Small intestine (tissue), 7 donors: ENCODE measurements at regions not wholly inside any gene's neighbourhood (a gene's known extent, or its start where the extent isn't known, plus 50 kb on each side); places are given as distances from the start of the nearest gene placed in this dataset.

Experiments used
- DNase-seq, 2 donors: peaks; one replicate each; pipeline versions ENCODE4 v3.0.0 to v3.0.0-alpha.2; 2013
- FAIRE-seq: peaks from 2 replicates; lab custom pipeline; 2012; peaks lifted over from hg19 to GRCh38; lab: Jason Lieb, UNC
- H3K27ac ChIP-seq, 3 donors: one replicate each; pipeline ENCODE4 v1.5.1; 2013; ENCODE audit warnings: low read length in 2 of 3, mild to moderate bottlenecking in 2 of 3, control low read depth in 1 of 3, inconsistent platforms in 1 of 3, low read depth in 1 of 3, moderate library complexity in 1 of 3
- H3K27me3 ChIP-seq, 3 donors: one replicate each; pipeline ENCODE4 v1.6.1; 2013; ENCODE audit warnings: low read length in 3 of 3, inconsistent platforms in 1 of 3; ENCODE audit not compliant: control insufficient read depth in 3 of 3, insufficient read depth in 3 of 3
- H3K36me3 ChIP-seq, 3 donors: one replicate each; pipeline ENCODE4 v1.6.1; 2013; ENCODE audit warnings: low read length in 3 of 3, inconsistent platforms in 1 of 3, low read depth in 1 of 3, mild to moderate bottlenecking in 1 of 3, moderate library complexity in 1 of 3; ENCODE audit not compliant: control insufficient read depth in 3 of 3, insufficient read depth in 2 of 3
- H3K4me1 ChIP-seq, 3 donors: one replicate each; pipeline ENCODE4 v1.6.1; 2013; ENCODE audit warnings: low read length in 2 of 3, inconsistent platforms in 1 of 3, low read depth in 1 of 3, mild to moderate bottlenecking in 1 of 3, moderate library complexity in 1 of 3; ENCODE audit not compliant: control insufficient read depth in 3 of 3, insufficient read depth in 2 of 3
- H3K4me3 ChIP-seq, 3 donors: one replicate each; pipeline ENCODE4 v1.5.1; 2013; ENCODE audit warnings: low read length in 3 of 3, control low read depth in 1 of 3, inconsistent platforms in 1 of 3, low read depth in 1 of 3, mild to moderate bottlenecking in 1 of 3, moderate library complexity in 1 of 3
- H3K9me3 ChIP-seq, 2 donors: one replicate each; pipeline ENCODE4 v1.6.1; 2013; ENCODE audit warnings: low read depth in 1 of 2, low read length in 1 of 2; ENCODE audit not compliant: control insufficient read depth in 2 of 2, insufficient read depth in 1 of 2
- WGBS, 3 donors: extraction: QIAGEN DNeasy Blood & Tissue Kit; methylation state at CpG; one replicate each; pipeline ENCODE4 v1.1.7; 2013; 5-methylcytosine and 5-hydroxymethylcytosine counted together
- donor health status: healthy with polysubstance abuse.
- donor health status: control.
- donor health status: control.
- donor health status: Bipolar disorder and iron deficiency.
- donor health status: healthy.

DNA sequence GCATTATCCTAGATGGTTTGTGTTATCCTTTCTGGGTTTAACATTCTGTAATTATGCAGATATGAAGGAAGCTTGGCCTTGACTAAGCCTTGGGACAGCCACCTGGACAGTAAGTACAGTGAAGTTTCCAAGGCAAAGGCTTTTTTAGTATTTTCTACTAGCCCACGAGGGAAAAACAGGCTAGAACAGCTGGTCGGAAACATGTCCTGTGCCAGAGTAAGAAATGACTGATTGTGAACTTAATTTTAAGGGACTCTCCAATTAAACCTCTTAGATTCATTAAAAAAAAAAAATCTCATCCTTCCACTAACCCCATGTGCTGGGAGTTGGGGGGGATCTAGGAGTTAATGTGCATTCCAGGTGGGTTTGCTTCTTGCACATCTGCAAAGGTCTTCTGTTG lies 720.8 kb downstream of the SLC4A3 start:
- no peak overlapping the region for H3K4me3 ChIP-seq
- H3K36me3 ChIP-seq, result no peaks in the 10 kb centered on the region
- H3K27ac ChIP-seq, result no peak overlapping the region
- H3K4me1 ChIP-seq, result no peaks in the 10 kb centered on the region
- FAIRE-seq, result no peak
- no peaks in the 10 kb centered on the region for H3K9me3 ChIP-seq
- DNase-seq, result no peak
- WGBS, 3 donors, result 72 to 83% (median 74%) methylated on average over 2 of the region's 2 CpGs
- no peaks in the 10 kb centered on the region for H3K27me3 ChIP-seq

DNA sequence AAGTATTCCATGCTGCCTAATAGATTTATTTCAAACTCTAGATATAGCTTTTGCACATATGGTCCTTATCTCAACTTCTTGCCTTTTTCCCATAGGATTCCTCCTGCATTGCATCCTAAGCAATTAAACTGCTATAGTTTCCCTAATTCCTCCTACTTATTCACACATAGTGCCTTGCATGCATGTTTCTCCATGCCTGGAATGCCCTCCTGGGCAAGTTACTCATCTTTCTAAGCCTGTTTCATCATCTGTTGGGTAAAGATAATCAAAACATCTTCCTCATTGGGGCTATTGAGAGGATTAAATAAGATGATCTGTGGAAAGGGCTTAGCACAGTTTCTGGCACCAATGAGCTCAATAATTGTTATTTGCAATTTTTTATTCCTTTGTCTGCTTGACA lies 726.5 kb downstream of the SLC4A3 start:
- FAIRE-seq, result no peak
- no peak for DNase-seq
- Histone ChIP-seq H3K27me3 (no peaks in the 10 kb centered on the region), H3K4me3 (no peak overlapping the region), H3K27ac (no peak overlapping the region), H3K4me1 (no peaks in the 10 kb centered on the region), H3K36me3 (no peaks in the 10 kb centered on the region), H3K9me3 (no peaks in the 10 kb centered on the region)

DNA sequence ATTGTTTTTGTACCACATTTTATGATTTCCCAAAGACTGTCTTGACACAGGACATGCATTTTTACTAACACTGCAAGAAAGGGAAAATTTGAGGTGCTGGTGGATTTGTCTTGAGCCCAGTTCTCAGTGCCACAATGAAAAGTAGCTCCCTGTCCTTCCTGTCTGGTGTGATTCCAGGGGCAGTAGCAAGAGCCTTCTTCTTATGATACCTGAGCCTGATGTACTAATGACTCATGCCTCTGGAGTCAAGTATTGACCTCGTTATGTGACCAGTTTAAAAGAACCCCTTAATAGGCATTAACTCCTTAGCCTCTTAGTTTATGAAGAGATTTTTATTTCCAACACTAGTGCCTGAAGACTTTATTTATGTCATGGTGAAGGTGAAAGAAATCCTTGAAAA lies 728.6 kb downstream of the SLC4A3 start:
- Histone ChIP-seq H3K9me3 (no peaks in the 10 kb centered on the region), H3K36me3 (no peaks in the 10 kb centered on the region), H3K4me3 (no peak overlapping the region), H3K27ac (no peak overlapping the region), H3K27me3 (no peaks in the 10 kb centered on the region), H3K4me1 (no peaks in the 10 kb centered on the region)
- no peak for DNase-seq
- FAIRE-seq, result no peak
- 3 to 47% (median 8%) methylated on average over 1 of the region's 1 CpG for WGBS, 3 donors

DNA sequence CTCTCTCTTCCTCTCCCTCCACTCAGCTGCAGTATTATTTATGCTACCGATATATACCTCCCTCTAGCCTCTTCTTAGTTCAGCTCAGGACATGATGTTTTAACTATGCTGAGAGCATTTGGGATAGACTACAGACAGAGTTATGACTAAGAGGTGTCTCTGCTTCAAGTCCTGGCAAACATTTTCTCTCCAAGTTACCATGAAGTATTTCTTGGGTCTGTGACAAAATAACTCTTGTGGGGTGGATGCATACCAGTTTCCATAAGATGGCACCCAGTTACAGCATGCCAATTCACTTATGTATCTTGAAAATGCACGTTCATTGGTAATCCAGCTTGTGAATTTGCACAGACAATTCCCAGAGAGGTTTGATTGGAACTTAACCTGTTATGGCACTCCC lies 737.6 kb downstream of the SLC4A3 start:
- Histone ChIP-seq H3K4me3 (no peak overlapping the region), H3K27me3 (no peaks in the 10 kb centered on the region), H3K27ac (no peak overlapping the region), H3K4me1 (no peaks in the 10 kb centered on the region), H3K36me3 (no peaks in the 10 kb centered on the region), H3K9me3 (no peaks in the 10 kb centered on the region)
- WGBS, 3 donors, result 50 to 76% (median 69%) methylated on average over 2 of the region's 2 CpGs
- FAIRE-seq, result no peak
- DNase-seq, result no peak

DNA sequence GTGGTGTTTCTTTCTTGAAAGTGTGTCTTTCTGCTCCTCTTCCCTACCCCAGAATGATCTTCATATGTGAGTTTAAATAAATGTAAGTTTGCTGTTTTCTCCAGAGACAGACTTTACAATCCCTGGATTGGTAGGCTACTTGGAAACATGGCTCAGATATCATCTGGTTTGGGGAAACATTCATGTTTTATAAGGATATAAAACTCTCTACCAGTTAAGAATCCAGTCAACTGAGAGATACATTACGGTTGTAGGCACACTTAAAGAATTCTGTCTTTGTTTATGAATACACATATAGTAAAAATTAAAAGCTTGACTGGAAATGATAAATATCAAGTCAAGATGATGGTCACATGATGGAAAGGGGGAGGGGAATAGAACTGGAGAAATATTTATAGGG lies 739.3 kb downstream of the SLC4A3 start:
- no peak overlapping the region for H3K4me3 ChIP-seq
- no peaks in the 10 kb centered on the region for H3K27me3 ChIP-seq
- DNase-seq (no peak), FAIRE-seq (no peak)
- H3K36me3 ChIP-seq, result no peaks in the 10 kb centered on the region
- H3K4me1 ChIP-seq, result no peaks in the 10 kb centered on the region
- no peaks in the 10 kb centered on the region for H3K9me3 ChIP-seq
- H3K27ac ChIP-seq, result no peak overlapping the region
- WGBS, 3 donors, result 83 to 93% (median 89%) methylated on average over 1 of the region's 1 CpG

DNA sequence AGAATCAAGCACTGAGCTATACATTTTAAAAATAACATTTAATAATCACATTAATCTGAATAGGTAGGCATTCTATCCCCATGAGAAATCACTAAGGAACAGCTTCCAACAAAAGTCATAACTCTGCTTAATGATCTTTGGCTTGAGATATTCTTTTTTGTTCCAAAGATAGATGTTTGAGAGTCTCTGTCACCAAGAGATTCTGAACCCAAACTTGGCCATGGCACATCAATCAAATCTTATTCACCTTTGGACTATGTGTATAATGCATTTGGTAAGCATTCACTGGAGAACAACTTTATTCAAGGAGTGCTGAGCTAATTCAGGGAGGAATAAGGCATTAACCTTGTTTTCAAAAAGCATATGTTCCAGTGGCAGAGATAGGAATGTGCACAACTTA lies 743.3 kb downstream of the SLC4A3 start:
- no peak for FAIRE-seq
- no peaks in the 10 kb centered on the region for H3K4me1 ChIP-seq
- H3K4me3 ChIP-seq, result no peak overlapping the region

DNA sequence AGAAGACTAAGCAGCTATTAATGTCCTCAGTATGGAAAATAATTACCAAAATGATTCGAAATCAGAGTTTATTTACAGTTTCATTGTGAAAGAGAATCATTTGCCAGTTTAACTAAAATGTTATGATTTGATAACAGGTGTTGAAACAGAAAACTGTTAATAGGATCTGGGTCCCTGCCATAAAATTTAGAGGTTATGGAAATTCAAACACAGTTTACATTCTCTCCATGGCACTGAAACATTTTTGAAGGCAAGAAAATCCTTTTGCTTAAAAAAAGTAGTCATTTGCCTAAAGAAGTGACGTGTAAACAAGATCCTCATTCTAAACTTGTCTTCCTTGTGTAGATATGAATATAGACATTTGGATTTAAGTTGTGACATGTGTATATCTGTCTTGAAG lies 743.8 kb downstream of the SLC4A3 start:
- FAIRE-seq (no peak), DNase-seq (no peak)
- Histone ChIP-seq H3K4me3 (no peak overlapping the region), H3K36me3 (no peaks in the 10 kb centered on the region), H3K27me3 (no peaks in the 10 kb centered on the region), H3K4me1 (no peaks in the 10 kb centered on the region), H3K27ac (no peak overlapping the region), H3K9me3 (no peaks in the 10 kb centered on the region)
- WGBS, 3 donors, result 35 to 49% (median 38%) methylated on average over 2 of the region's 2 CpGs

More for the DNA sequence above, 743.3 kb downstream of the SLC4A3 start:
- no peaks in the 10 kb centered on the region for H3K9me3 ChIP-seq
- no peaks in the 10 kb centered on the region for H3K36me3 ChIP-seq
- DNase-seq, result no peak
- H3K27me3 ChIP-seq, result no peaks in the 10 kb centered on the region
- no peak overlapping the region for H3K27ac ChIP-seq

DNA sequence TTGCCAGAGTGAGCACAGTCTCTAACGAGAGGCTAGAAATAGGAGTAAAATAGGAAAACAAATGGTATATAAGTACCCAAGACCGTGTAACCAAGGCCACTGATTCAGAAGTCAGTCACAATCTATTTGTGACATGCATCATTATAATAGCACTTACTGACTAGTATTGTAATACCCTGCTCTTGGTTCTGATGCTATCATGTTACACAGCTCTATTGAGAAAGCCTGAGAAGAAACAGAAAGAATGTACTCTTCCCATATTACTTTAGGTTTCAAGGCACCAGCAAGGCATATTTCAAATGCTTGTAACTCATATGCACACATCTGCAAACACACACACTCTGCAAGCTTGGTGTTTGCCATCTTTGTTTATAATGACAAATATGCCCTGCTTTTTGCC lies 746.4 kb downstream of the SLC4A3 start:
- H3K4me1 ChIP-seq, result no peaks in the 10 kb centered on the region
- H3K4me3 ChIP-seq, result no peak overlapping the region
- no peaks in the 10 kb centered on the region for H3K27me3 ChIP-seq
- 57 to 60% (median 59%) methylated on average over 2 of the region's 2 CpGs for WGBS, 3 donors
- no peak overlapping the region for H3K27ac ChIP-seq
- H3K36me3 ChIP-seq, result no peaks in the 10 kb centered on the region
- no peaks in the 10 kb centered on the region for H3K9me3 ChIP-seq
- FAIRE-seq, result no peak
- DNase-seq, result no peak

DNA sequence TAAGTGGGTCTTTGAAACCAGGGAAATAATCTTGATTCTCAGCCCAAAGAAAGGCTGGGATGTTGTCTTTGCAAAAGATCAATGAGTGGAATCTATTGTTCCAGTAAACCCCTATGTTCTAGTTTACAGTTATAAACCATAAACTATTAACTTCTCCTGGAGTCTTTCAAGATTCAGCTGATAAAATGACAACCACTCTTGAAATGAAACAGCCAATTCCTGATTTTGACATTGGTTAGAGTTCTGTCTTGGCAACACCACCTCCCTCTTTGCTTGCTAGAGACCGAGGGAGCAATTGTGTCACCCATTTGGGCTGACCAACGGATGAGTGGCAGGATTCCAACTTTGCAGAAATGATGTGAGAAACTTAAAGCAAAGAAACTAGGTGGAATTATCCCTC lies 746.9 kb downstream of the SLC4A3 start:
- WGBS, 3 donors, result 60 to 67% (median 63%) methylated on average over 2 of the region's 2 CpGs
- FAIRE-seq (no peak), DNase-seq (no peak)

More for the DNA sequence above, 746.9 kb downstream of the SLC4A3 start:
- Histone ChIP-seq H3K36me3 (no peaks in the 10 kb centered on the region), H3K27me3 (no peaks in the 10 kb centered on the region), H3K4me3 (no peak overlapping the region), H3K27ac (no peak overlapping the region), H3K4me1 (no peaks in the 10 kb centered on the region), H3K9me3 (no peaks in the 10 kb centered on the region)
